Heart left ventricle (tissue), 13 donors: ENCODE measurements at regions not wholly inside any gene's neighbourhood (a gene's known extent, or its start where the extent isn't known, plus 50 kb on each side); places are given as distances from the start of the nearest gene placed in this dataset.

ENCODE experiments used
- CTCF ChIP-seq, 12 donors: fragments of 200-600 bp; sonication (generic) in 4 of 12; IDR thresholded peaks; one replicate each; pipeline versions ENCODE4 v1.5.0 to v1.8.0; 2018 to 2022; ENCODE audit warnings: antibody characterized with exemption in 12 of 12, mild to moderate bottlenecking in 5 of 12
- POLR2A ChIP-seq, 2 donors: fragments of 450-650 bp; IDR thresholded peaks; one replicate each; pipeline ENCODE4 v1.6.1; 2017; ENCODE audit warnings: antibody characterized with exemption in 2 of 2, mild to moderate bottlenecking in 2 of 2, moderate library complexity in 2 of 2
- donor health status: ischemic (EF 13 %, LVEDD 7.1; RV severe dilation, severe dysfunction).
- donor health status: DM: no; HTN: yes; CAD: no.
- donor health status: DM: no; HTN: no; CAD: no.
- donor health status: ischemic (EF 25% LVEDD 6.9; RV normal size, moderate dysfunction).
- donor health status: ischemic (EF 25% LVEDD 5.7; RV mildly dilated, moderate dysfunction).
- donor health status: ischemic (EF 35%, LVEDD 5.7; RV mildly dilated, moderate dysfunction).
- donor health status: nonischemic (EF 11% LVEDD 7.7; RV severe dilation, severe dysfunction).
- donor health status: DM: yes; HTN: yes; CAD: no.
- donor health status: PGD.
- donor health status: ischemic (EF 29% LVEDD 5.4; RV normal size, mild dysfunction).
- donor health status: nonischemic (EF 23%, LVEDD 6.1; RV moderate dilation, normal function).

DNA sequence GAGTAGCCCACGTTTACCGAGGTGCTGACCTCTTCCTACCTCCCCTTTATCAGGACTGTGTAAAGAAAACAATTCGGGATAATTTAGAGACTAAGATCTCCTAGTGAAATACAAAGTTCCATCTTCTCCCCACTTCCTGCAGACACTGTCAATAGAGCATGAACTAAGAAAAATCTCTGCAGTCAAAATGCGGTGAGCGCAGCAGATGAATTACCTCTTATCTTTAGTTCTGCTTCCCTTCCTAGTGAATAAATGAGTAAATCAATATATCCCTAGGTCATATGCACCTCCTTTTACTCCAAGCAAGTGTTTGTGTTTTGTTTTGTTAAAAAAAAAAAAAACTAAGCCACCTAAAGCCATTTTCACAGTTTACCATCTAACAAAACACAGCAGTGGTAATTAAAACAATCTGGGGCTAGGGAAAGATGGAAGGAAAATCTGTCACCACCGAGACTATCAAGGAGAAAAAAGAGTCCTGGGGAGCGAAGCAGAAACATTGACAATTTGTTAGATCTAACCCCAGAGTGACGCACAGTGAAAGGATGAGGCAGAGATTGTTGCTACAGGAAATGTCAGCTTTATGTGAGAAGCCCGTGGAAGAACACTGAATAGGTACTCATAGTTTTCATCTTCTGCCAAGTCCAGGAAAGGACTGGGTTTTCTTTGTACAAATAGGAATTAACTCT lies 159.4 kb upstream of the SPTLC3 start:
- TF ChIP-seq CTCF (IDR thresholded peaks at IDR 0.05) (no peak), POLR2A (IDR thresholded peaks at IDR 0.05) (no peak)
